WTC11 (cell line): ENCODE measurements at regions not wholly inside any gene's neighbourhood (a gene's known extent, or its start where the extent isn't known, plus 50 kb on each side); places are given as distances from the start of the nearest gene placed in this dataset.

Experiments
- ATAC-seq: fragments of 200-7000 bp; cut with Tn5 transposase; 2 replicates; pipeline ENCODE4 v1.10.0; 2021; ENCODE audit warnings: mild to moderate bottlenecking, moderate library complexity
- CTCF ChIA-PET: fragments of 300-600 bp; sonication (Branson Sonifier 250); formaldehyde crosslinking; loops from one replicate; lab custom pipeline; 2021; ENCODE audit warnings: antibody characterized with exemption; lab: Charles Lee
- POLR2A ChIA-PET: fragments of 350-600 bp; sonication (Branson Sonifier 250); formaldehyde crosslinking; loops from one replicate; lab custom pipeline; 2021; ENCODE audit warnings: antibody characterized with exemption; lab: Charles Lee
- DNase-seq: peaks from one replicate; pipeline ENCODE4 v3.0.0; 2021; ENCODE audit warnings: low spot score
- H3K27ac Mint-ChIP-seq: 2 replicates; pipeline ENCODE4 v1.8.0; 2021; ENCODE audit warnings: mixed read lengths
- H3K27me3 Mint-ChIP-seq: 2 replicates; pipeline ENCODE4 v1.8.0; 2021; ENCODE audit warnings: low read depth, mild to moderate bottlenecking, moderate library complexity, mixed read lengths
- H3K36me3 Mint-ChIP-seq: 2 replicates; pipeline ENCODE4 v1.8.0; 2021; ENCODE audit warnings: mixed read lengths
- H3K4me1 Mint-ChIP-seq: 2 replicates; pipeline ENCODE4 v1.8.0; 2022; ENCODE audit warnings: mixed read lengths
- H3K4me3 Mint-ChIP-seq: 2 replicates; pipeline ENCODE4 v1.8.0; 2021; ENCODE audit warnings: mild to moderate bottlenecking, moderate library complexity, mixed read lengths
- H3K9me3 Mint-ChIP-seq: 2 replicates; pipeline ENCODE4 v1.8.0; 2021; ENCODE audit warnings: mixed read lengths
- ELF4 ChIP-seq: sonication (generic); formaldehyde crosslinking; IDR thresholded peaks from 2 replicates; pipeline ENCODE4 v1.8.1; 2022; ENCODE audit warnings: low read depth, mild to moderate bottlenecking, moderate library complexity, missing genetic modification reagents
- ESRRA ChIP-seq: sonication (generic); formaldehyde crosslinking; IDR thresholded peaks from 2 replicates; pipeline ENCODE4 v1.8.1; 2022; ENCODE audit warnings: mild to moderate bottlenecking, missing genetic modification reagents, borderline replicate concordance
- FOXJ3 ChIP-seq: sonication (generic); formaldehyde crosslinking; IDR thresholded peaks from 2 replicates; pipeline ENCODE4 v1.9.0; 2021; ENCODE audit warnings: missing genetic modification reagents, mild to moderate bottlenecking, borderline replicate concordance
- FOXP1 ChIP-seq: sonication (generic); formaldehyde crosslinking; IDR thresholded peaks from 2 replicates; pipeline ENCODE4 v1.8.0; 2022; ENCODE audit warnings: missing genetic modification reagents, mild to moderate bottlenecking, moderate library complexity, borderline replicate concordance
- OVOL2 ChIP-seq: fragments of 250-450 bp; sonication (Bioruptor Pico); IDR thresholded peaks from 2 replicates; pipeline ENCODE4 v1.9.0; 2021; ENCODE audit warnings: mild to moderate bottlenecking, borderline replicate concordance
- TP53 ChIP-seq: sonication (generic); formaldehyde crosslinking; IDR thresholded peaks from 2 replicates; pipeline ENCODE4 v1.8.1; 2023; ENCODE audit warnings: mild to moderate bottlenecking, missing genetic modification reagents
- ZNF232 ChIP-seq: sonication (generic); formaldehyde crosslinking; IDR thresholded peaks from 2 replicates; pipeline ENCODE4 v1.8.0; 2022; ENCODE audit warnings: mild to moderate bottlenecking, missing genetic modification reagents
- ZNF317 ChIP-seq: sonication (generic); formaldehyde crosslinking; IDR thresholded peaks from 2 replicates; pipeline ENCODE4 v1.8.1; 2023; ENCODE audit warnings: low read depth, mild to moderate bottlenecking, moderate library complexity, missing genetic modification reagents, borderline replicate concordance
- TF ChIP-seq, protein P1 (sequence below): sonication (generic); formaldehyde crosslinking; IDR thresholded peaks from 2 replicates; pipeline ENCODE4 v1.8.1; 2023; ENCODE audit warnings: mild to moderate bottlenecking, missing genetic modification reagents, borderline replicate concordance
- TF ChIP-seq, protein P2 (sequence below): sonication (generic); formaldehyde crosslinking; IDR thresholded peaks from 2 replicates; pipeline ENCODE4 v1.8.1; 2022; ENCODE audit warnings: mild to moderate bottlenecking, missing genetic modification reagents, moderate library complexity, borderline replicate concordance
- TF ChIP-seq, protein P3 (sequence below): sonication (generic); formaldehyde crosslinking; IDR thresholded peaks from 2 replicates; pipeline ENCODE4 v1.8.1; 2022; ENCODE audit warnings: missing genetic modification reagents, borderline replicate concordance
- TF ChIP-seq, protein P4 (sequence below): sonication (generic); formaldehyde crosslinking; IDR thresholded peaks from 2 replicates; pipeline ENCODE4 v1.8.0; 2022; ENCODE audit warnings: mild to moderate bottlenecking, missing genetic modification reagents
- TF ChIP-seq, protein P5 (sequence below): fragments of 200-600 bp; IDR thresholded peaks from 2 replicates; pipeline ENCODE4 v1.8.0; 2022; ENCODE audit warnings: antibody characterized with exemption

DNA sequence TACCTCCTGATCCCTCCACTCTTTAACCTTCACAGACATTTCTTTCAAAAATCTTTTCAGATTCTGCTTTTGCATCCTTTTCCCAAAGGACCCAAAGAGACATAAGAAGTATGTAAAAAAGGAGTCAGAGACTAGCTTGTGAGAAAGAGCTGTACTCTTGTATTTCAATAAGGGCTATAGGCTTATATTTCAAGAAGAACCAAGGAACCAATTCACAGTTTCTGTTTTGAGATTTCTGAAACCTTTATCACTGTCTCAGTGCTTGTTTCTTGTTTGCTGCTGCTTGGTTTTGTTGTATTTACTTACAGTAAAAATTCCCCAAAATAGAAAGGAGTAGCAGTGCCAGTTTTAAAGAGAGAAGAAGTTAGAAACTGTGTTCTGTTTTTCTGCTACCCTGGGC is 461.6 kb upstream of the ID4 start (continued):
- TF ChIP-seq TP53 (CRISPR knock-in tag), result no peak
- TF ChIP-seq, protein P1, sequence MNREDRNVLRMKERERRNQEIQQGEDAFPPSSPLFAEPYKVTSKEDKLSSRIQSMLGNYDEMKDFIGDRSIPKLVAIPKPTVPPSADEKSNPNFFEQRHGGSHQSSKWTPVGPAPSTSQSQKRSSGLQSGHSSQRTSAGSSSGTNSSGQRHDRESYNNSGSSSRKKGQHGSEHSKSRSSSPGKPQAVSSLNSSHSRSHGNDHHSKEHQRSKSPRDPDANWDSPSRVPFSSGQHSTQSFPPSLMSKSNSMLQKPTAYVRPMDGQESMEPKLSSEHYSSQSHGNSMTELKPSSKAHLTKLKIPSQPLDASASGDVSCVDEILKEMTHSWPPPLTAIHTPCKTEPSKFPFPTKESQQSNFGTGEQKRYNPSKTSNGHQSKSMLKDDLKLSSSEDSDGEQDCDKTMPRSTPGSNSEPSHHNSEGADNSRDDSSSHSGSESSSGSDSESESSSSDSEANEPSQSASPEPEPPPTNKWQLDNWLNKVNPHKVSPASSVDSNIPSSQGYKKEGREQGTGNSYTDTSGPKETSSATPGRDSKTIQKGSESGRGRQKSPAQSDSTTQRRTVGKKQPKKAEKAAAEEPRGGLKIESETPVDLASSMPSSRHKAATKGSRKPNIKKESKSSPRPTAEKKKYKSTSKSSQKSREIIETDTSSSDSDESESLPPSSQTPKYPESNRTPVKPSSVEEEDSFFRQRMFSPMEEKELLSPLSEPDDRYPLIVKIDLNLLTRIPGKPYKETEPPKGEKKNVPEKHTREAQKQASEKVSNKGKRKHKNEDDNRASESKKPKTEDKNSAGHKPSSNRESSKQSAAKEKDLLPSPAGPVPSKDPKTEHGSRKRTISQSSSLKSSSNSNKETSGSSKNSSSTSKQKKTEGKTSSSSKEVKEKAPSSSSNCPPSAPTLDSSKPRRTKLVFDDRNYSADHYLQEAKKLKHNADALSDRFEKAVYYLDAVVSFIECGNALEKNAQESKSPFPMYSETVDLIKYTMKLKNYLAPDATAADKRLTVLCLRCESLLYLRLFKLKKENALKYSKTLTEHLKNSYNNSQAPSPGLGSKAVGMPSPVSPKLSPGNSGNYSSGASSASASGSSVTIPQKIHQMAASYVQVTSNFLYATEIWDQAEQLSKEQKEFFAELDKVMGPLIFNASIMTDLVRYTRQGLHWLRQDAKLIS (CRISPR knock-in tag), result no peak

DNA sequence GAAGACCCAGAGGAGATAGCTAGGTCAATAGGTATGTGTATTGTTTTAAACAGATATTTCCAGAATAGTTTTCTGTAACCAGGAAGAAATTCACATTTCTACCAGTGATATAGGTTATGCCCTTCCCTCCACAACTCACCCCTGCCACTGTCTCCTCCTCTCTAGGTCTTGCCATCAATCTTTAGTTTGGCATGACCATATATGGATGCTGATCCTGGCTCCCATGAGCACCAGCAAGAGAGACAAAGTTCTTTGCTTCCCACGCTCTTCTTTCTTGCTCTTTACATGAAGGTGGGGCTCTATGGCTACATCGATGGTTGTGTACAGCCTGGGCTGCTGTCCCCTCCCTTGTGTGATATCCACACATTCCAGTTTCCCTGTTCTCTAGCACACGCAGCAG is 459.4 kb upstream of the ID4 start:
- Mint-ChIP-seq H3K9me3 (no peaks in the 10 kb centered on the region), H3K27ac (no peak overlapping the region), H3K27me3 (no peaks in the 10 kb centered on the region), H3K36me3 (no peaks in the 10 kb centered on the region), H3K4me3 (no peak overlapping the region), H3K4me1 (peaks cover 5% of the 10 kb centered on the region; the same call in 1 of the 2 replicates)
- DNase-seq, result no peak
- POLR2A ChIA-PET, result no interaction called here
- CTCF ChIA-PET, result interaction anchor here (1.1 kb wide), 1 partner anchor 353 kb away, joined by 4 read pairs; no protein-coding TSS in a partner anchor
- TF ChIP-seq, protein P2, sequence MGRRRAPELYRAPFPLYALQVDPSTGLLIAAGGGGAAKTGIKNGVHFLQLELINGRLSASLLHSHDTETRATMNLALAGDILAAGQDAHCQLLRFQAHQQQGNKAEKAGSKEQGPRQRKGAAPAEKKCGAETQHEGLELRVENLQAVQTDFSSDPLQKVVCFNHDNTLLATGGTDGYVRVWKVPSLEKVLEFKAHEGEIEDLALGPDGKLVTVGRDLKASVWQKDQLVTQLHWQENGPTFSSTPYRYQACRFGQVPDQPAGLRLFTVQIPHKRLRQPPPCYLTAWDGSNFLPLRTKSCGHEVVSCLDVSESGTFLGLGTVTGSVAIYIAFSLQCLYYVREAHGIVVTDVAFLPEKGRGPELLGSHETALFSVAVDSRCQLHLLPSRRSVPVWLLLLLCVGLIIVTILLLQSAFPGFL (CRISPR knock-in tag), result no peak
- TF ChIP-seq FOXJ3 (CRISPR knock-in tag), result no peak
- TF ChIP-seq, protein P3, sequence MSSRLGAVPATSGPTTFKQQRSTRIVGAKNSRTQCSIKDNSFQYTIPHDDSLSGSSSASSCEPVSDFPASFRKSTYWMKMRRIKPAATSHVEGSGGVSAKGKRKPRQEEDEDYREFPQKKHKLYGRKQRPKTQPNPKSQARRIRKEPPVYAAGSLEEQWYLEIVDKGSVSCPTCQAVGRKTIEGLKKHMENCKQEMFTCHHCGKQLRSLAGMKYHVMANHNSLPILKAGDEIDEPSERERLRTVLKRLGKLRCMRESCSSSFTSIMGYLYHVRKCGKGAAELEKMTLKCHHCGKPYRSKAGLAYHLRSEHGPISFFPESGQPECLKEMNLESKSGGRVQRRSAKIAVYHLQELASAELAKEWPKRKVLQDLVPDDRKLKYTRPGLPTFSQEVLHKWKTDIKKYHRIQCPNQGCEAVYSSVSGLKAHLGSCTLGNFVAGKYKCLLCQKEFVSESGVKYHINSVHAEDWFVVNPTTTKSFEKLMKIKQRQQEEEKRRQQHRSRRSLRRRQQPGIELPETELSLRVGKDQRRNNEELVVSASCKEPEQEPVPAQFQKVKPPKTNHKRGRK, result no peak
- no peak for TF ChIP-seq FOXP1
- no peak for TF ChIP-seq ZNF232 (CRISPR knock-in tag)
- TF ChIP-seq, protein P4, sequence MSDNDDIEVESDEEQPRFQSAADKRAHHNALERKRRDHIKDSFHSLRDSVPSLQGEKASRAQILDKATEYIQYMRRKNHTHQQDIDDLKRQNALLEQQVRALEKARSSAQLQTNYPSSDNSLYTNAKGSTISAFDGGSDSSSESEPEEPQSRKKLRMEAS (CRISPR knock-in tag), result no peak
- TF ChIP-seq OVOL2 (CRISPR knock-in tag), result no peak
- TF ChIP-seq, protein P5, sequence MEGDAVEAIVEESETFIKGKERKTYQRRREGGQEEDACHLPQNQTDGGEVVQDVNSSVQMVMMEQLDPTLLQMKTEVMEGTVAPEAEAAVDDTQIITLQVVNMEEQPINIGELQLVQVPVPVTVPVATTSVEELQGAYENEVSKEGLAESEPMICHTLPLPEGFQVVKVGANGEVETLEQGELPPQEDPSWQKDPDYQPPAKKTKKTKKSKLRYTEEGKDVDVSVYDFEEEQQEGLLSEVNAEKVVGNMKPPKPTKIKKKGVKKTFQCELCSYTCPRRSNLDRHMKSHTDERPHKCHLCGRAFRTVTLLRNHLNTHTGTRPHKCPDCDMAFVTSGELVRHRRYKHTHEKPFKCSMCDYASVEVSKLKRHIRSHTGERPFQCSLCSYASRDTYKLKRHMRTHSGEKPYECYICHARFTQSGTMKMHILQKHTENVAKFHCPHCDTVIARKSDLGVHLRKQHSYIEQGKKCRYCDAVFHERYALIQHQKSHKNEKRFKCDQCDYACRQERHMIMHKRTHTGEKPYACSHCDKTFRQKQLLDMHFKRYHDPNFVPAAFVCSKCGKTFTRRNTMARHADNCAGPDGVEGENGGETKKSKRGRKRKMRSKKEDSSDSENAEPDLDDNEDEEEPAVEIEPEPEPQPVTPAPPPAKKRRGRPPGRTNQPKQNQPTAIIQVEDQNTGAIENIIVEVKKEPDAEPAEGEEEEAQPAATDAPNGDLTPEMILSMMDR, result no peak
- no peak for TF ChIP-seq ESRRA (CRISPR knock-in tag)
- ATAC-seq, result peak; percentile 59

DNA sequence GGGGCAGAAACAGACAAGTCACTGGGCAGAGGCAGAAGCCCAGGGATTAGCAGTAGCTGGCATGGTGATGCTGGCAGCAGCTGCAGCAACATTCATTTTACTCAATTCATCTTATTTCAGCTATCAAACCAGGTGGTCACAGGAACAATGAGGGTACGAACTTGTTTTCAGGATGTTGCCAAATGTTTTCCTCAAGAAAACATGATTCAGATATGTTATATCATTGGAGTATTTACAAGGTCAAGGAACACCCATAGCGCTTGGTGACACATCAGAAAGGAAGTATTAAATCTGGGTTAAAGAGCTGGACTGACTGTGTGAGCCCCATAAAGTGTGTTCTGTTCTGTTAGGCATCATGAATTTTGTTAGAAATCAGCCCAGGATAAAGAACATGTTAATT is 456.9 kb upstream of the ID4 start:
- H3K9me3 Mint-ChIP-seq, result peaks cover 12% of the 10 kb centered on the region
- H3K4me1 Mint-ChIP-seq, result peaks cover 11% of the 10 kb centered on the region
- H3K27ac Mint-ChIP-seq, result no peak overlapping the region
- DNase-seq (no peak), ATAC-seq (no peak)
- peaks cover 12% of the 10 kb centered on the region for H3K27me3 Mint-ChIP-seq
- no peak overlapping the region for H3K4me3 Mint-ChIP-seq
- CTCF ChIA-PET, result no interaction called here
- TF ChIP-seq ZNF317 (CRISPR knock-in tag) (no peak), FOXJ3 (CRISPR knock-in tag) (no peak), OVOL2 (CRISPR knock-in tag) (no peak), ELF4 (no peak)
- POLR2A ChIA-PET, result no interaction called here
- H3K36me3 Mint-ChIP-seq, result peaks cover 8% of the 10 kb centered on the region
